Nephron progenitor cell (in vitro differentiated cells): ENCODE measurements at regions not wholly inside any gene's neighbourhood (a gene's known extent, or its start where the extent isn't known, plus 50 kb on each side); places are given as distances from the start of the nearest gene placed in this dataset.
A peak's percentile ranks its signal among the peaks of the same experiment; 100 is the strongest.

ENCODE experiments used
- DNase-seq: peaks from one replicate; pipeline ENCODE4 v3.0.0; 2021
- H3K27ac Mint-ChIP-seq: 2 replicates; pipeline ENCODE4 v1.8.0; 2021; ENCODE audit warnings: mild to moderate bottlenecking, moderate library complexity, mixed read lengths
- H3K27me3 Mint-ChIP-seq: 2 replicates; pipeline ENCODE4 v1.8.0; 2021; ENCODE audit warnings: mild to moderate bottlenecking, low read depth, mixed read lengths; ENCODE audit not compliant: poor library complexity
- H3K36me3 Mint-ChIP-seq: 2 replicates; pipeline ENCODE4 v1.8.0; 2021; ENCODE audit warnings: low read depth, mixed read lengths
- H3K4me1 Mint-ChIP-seq: 2 replicates; pipeline ENCODE4 v1.8.0; 2021; ENCODE audit warnings: mixed read lengths
- H3K4me3 Mint-ChIP-seq: 2 replicates; pipeline ENCODE4 v1.8.0; 2021; ENCODE audit warnings: mild to moderate bottlenecking, moderate library complexity, mixed read lengths
- H3K9me3 Mint-ChIP-seq: 2 replicates; pipeline ENCODE4 v1.8.0; 2021; ENCODE audit warnings: mild to moderate bottlenecking, moderate library complexity, mixed read lengths
- CTCF ChIP-seq: fragments of 200-600 bp; sonication (generic); IDR thresholded peaks from 2 replicates; pipeline ENCODE4 v1.5.0; 2021; ENCODE audit warnings: antibody characterized with exemption

GRCh38 chr13:53321296-53321801, 292.7 kb downstream of the OLFM4 start:
- peak; percentile 12 for DNase-seq
- peaks cover 58% of the 10 kb centered on the region for H3K4me1 Mint-ChIP-seq
- no peak for TF ChIP-seq CTCF
- no peak overlapping the region for H3K4me3 Mint-ChIP-seq
- H3K9me3 Mint-ChIP-seq, result no peaks in the 10 kb centered on the region
- H3K36me3 Mint-ChIP-seq, result no peaks in the 10 kb centered on the region
- peak overlapping the region; percentile 3 for H3K27ac Mint-ChIP-seq
- no peaks in the 10 kb centered on the region for H3K27me3 Mint-ChIP-seq

- H3K27ac Mint-ChIP-seq, result no peak overlapping the region
- H3K36me3 Mint-ChIP-seq, result no peaks in the 10 kb centered on the region
- H3K27me3 Mint-ChIP-seq, result no peaks in the 10 kb centered on the region
- no peak for TF ChIP-seq CTCF
- H3K4me1 Mint-ChIP-seq, result peaks cover 41% of the 10 kb centered on the region
- no peak overlapping the region for H3K4me3 Mint-ChIP-seq
- H3K9me3 Mint-ChIP-seq, result no peaks in the 10 kb centered on the region
- DNase-seq, result no peak
Observed at GRCh38 chr13:53324656-53325055, 296.0 kb downstream of the OLFM4 start.

GRCh38 chr13:53326716-53327115, 298.1 kb downstream of the OLFM4 start:
- Mint-ChIP-seq H3K4me3 (no peak overlapping the region), H3K27me3 (peaks cover 3% of the 10 kb centered on the region), H3K9me3 (no peaks in the 10 kb centered on the region), H3K4me1 (peaks cover 32% of the 10 kb centered on the region), H3K27ac (no peak overlapping the region), H3K36me3 (no peaks in the 10 kb centered on the region)
- no peak for TF ChIP-seq CTCF
- DNase-seq, result no peak

GRCh38 chr13:53327680-53328315, 299.2 kb downstream of the OLFM4 start:
- DNase-seq, result no peak
- Mint-ChIP-seq H3K4me1 (peaks cover 21% of the 10 kb centered on the region), H3K36me3 (no peaks in the 10 kb centered on the region), H3K27ac (no peak overlapping the region), H3K4me3 (no peak overlapping the region), H3K27me3 (peaks cover 3% of the 10 kb centered on the region), H3K9me3 (no peaks in the 10 kb centered on the region)
- TF ChIP-seq CTCF, result no peak

- Mint-ChIP-seq H3K27me3 (peaks cover 2% of the 10 kb centered on the region), H3K36me3 (no peaks in the 10 kb centered on the region), H3K9me3 (peaks cover 9% of the 10 kb centered on the region), H3K27ac (no peak overlapping the region), H3K4me1 (no peaks in the 10 kb centered on the region), H3K4me3 (no peak overlapping the region)
- no peak for TF ChIP-seq CTCF
- no peak for DNase-seq
Observed at GRCh38 chr13:53336441-53337160, 308.0 kb downstream of the OLFM4 start.
